GM12864 (cell line): ENCODE measurements at regions not wholly inside any gene's neighbourhood (a gene's known extent, or its start where the extent isn't known, plus 50 kb on each side); places are given as distances from the start of the nearest gene placed in this dataset.

Source experiments
- DNase-seq: peaks from one replicate; pipeline ENCODE4 v3.0.0-alpha.2; 2011; ENCODE audit warnings: low read depth
- H3K4me3 ChIP-seq: 2 replicates; pipeline ENCODE4 v1.5.1; 2011; ENCODE audit warnings: mild to moderate bottlenecking, low read depth, low read length, control low read depth
- TF ChIP-seq, protein P1 (sequence below): IDR thresholded peaks from 2 replicates; pipeline ENCODE4 v1.5.1; 2011; ENCODE audit warnings: low read depth, mild to moderate bottlenecking, moderate library complexity, low read length, control low read depth, inconsistent platforms; ENCODE audit errors: missing control alignments

DNA sequence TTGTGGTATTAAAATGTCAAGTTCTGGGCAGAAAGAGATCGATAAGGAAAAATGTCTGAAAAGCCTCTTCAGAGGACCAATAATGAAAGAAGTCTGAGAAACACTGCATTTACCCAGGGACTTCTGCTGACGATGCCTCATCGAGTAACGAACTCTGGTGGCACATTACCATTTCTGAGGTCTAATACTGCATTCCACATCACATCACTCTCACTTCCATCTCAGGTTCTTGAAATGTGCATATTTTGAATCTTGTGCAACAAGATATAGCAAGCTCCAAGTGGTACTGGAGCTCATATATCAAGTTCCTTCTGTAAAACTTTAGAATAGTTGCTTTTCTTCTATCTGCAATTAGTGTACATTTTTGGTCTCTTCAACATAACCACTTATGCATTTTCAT is 619.1 kb upstream of the DDX18 start:
- no peak overlapping the region for H3K4me3 ChIP-seq
- TF ChIP-seq, protein P1, sequence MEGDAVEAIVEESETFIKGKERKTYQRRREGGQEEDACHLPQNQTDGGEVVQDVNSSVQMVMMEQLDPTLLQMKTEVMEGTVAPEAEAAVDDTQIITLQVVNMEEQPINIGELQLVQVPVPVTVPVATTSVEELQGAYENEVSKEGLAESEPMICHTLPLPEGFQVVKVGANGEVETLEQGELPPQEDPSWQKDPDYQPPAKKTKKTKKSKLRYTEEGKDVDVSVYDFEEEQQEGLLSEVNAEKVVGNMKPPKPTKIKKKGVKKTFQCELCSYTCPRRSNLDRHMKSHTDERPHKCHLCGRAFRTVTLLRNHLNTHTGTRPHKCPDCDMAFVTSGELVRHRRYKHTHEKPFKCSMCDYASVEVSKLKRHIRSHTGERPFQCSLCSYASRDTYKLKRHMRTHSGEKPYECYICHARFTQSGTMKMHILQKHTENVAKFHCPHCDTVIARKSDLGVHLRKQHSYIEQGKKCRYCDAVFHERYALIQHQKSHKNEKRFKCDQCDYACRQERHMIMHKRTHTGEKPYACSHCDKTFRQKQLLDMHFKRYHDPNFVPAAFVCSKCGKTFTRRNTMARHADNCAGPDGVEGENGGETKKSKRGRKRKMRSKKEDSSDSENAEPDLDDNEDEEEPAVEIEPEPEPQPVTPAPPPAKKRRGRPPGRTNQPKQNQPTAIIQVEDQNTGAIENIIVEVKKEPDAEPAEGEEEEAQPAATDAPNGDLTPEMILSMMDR: no peak
- DNase-seq: no peak

DNA sequence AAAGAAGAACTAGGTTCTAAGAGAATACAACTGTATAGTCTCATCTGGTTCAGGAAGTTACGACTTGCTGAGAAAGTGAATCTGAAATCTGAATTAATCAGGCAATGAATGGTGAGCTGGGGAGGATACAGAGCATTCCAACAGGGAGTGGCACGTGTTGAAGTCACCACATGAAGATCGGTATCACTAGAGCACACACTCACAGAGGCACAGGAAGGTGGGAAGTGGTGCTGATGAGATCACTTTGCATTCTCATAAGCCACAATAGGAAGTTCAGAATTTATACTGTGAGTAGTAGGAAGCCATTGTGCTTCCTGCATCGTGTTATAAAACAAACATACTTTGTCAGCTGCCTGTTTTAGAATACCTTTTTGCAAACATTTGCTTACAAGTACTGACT is 615.0 kb upstream of the DDX18 start:
- DNase-seq: no peak
- TF ChIP-seq, protein P1: no peak
- no peak overlapping the region for H3K4me3 ChIP-seq

DNA sequence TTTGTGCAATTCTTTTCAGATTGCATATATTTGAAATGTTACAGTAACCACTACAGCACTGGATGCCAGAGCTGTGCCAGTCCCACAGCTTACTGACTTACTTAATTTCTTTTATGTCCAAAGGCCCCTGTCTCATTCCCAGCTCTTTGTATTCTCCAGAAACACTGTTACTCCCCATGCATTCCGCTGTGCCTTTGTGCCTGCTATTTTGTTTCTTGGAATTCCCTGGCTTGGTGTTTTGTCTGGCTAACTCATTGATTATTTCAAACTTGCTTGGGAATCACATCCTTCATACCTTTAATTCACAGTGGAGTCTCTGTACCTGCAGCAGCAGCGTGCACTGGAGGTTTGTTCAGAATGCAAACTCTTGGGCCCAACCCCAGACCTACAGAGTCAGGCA is 601.9 kb upstream of the DDX18 start:
- DNase-seq: no peak
- TF ChIP-seq, protein P1: no peak
- H3K4me3 ChIP-seq: no peak overlapping the region

DNA sequence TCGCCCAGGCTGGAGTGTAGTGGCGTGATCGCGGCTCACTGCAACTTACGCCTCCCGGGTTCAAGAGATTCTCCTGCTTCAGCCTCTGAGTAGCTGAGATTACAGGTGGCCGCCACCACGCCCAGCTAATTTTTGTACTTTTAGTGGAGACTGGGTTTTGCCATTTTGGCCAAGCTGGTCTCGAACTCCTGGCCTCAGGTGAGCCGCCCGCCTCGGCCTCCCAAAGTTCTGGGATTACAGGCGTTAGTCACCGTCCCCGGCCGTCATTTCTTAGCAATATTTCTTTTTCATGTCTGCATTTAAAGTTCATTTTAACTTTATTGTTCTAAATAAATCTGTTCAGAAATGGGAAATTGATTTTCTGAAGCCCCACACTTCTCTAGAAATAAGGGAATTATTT is 597.3 kb upstream of the DDX18 start:
- TF ChIP-seq, protein P1: no peak
- H3K4me3 ChIP-seq: no peak overlapping the region
- no peak for DNase-seq

DNA sequence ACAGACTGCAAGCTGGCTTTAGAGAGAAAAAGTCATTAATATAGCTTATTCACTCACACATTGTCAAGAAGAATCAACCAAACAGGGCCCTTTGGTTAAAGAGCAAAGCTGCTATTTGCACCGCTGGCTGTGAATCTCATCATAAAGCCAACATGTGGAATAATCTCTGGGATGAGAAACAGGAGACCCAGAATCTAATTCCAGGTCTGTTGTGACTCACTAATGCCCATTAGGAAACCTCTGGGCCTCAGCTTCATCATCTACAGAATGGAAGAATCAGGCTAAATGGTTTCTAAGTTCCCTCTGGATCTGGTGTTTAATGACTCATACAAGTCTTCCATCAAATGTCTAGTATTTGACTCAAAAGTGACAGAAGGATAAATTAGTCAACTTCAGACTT is 591.7 kb upstream of the DDX18 start:
- DNase-seq: no peak
- TF ChIP-seq, protein P1: no peak
- no peak overlapping the region for H3K4me3 ChIP-seq

DNA sequence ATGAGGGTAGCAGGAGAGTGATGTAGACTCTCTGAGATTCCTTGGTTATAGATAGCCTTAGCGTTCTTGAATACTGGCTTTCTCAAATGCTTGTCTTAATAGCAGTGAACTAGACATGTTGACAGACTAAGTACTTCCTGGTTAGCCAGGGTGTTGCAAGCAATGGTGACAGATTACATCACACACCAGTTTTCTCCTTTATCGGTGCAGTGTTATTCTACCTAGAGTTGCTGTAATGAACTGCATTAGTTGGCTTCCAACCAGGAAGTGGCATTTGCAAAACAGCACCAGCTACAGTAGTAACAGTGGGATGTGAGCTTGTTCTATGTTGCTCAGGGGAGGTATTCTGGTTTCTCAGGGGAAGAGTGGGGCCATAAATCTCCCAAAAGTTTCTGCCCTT is 582.2 kb upstream of the DDX18 start:
- TF ChIP-seq, protein P1: no peak
- DNase-seq: no peak
- no peak overlapping the region for H3K4me3 ChIP-seq

DNA sequence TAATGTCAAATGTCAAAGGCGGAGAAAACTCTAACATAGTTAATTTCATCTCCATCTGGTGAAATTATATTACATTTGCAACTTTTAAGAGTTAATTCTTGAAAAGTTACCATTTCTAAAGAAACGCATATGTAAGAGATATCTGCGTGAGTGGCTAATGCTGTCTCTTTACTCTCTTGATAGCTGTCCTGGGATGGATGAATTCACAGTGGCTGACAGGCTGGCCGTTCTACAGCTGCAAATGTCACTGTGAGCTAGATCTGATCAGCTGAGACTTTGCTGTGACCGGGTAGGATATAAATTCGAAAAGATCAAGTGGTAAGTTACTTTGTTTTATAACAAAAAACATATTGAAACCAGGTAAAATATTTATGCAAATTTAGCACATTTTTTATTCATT is 557.1 kb upstream of the DDX18 start:
- no peak overlapping the region for H3K4me3 ChIP-seq
- no peak for DNase-seq
- TF ChIP-seq, protein P1: no peak
